Mesendoderm (in vitro differentiated cells): ENCODE measurements at regions not wholly inside any gene's neighbourhood (a gene's known extent, or its start where the extent isn't known, plus 50 kb on each side); places are given as distances from the start of the nearest gene placed in this dataset.
"Not testable (repeated sequence)": the region's sequence is repeated elsewhere in the genome, so short reads cannot be mapped to it uniquely, and the experiment has no call there.

Source experiments
- DNase-seq: peaks from one replicate; pipeline ENCODE4 v3.0.0; 2013
- H2AK5ac ChIP-seq: 2 replicates; pipeline ENCODE4 v1.6.1; 2013; ENCODE audit warnings: low read length, inconsistent platforms
- H2BK120ac ChIP-seq: 2 replicates; pipeline ENCODE4 v1.6.1; 2013; ENCODE audit warnings: low read depth, mild to moderate bottlenecking, low read length, moderate library complexity, mixed read lengths
- H2BK15ac ChIP-seq: replicated peaks from 2 replicates; pipeline ENCODE4 v1.6.1; 2013; ENCODE audit warnings: low read depth, mild to moderate bottlenecking, moderate library complexity
- H2BK5ac ChIP-seq: 2 replicates; pipeline ENCODE4 v1.6.1; 2013; ENCODE audit warnings: low read length, inconsistent platforms
- H3K18ac ChIP-seq: 2 replicates; pipeline ENCODE4 v1.6.1; 2013; ENCODE audit warnings: mild to moderate bottlenecking, low read length, mixed read lengths
- H3K23ac ChIP-seq: one replicate; pipeline ENCODE4 v1.6.1; 2013; ENCODE audit warnings: low read length
- H3K27ac ChIP-seq: 2 replicates; pipeline ENCODE4 v1.5.1; 2013; ENCODE audit warnings: low read depth, mild to moderate bottlenecking, inconsistent platforms, low read length, moderate library complexity
- H3K27me3 ChIP-seq: 2 replicates; pipeline ENCODE4 v1.6.1; 2013; ENCODE audit warnings: low read length, control low read depth, mild to moderate bottlenecking, inconsistent platforms; ENCODE audit not compliant: insufficient read depth, poor library complexity
- H3K36me3 ChIP-seq: 2 replicates; pipeline ENCODE4 v1.6.1; 2013; ENCODE audit warnings: low read length, inconsistent platforms; ENCODE audit not compliant: control insufficient read depth, insufficient read depth
- H3K4ac ChIP-seq: one replicate; pipeline ENCODE4 v1.6.1; 2013; ENCODE audit warnings: low read depth, mild to moderate bottlenecking, low read length, moderate library complexity
- H3K4me1 ChIP-seq: 2 replicates; pipeline ENCODE4 v1.6.1; 2013; ENCODE audit warnings: low read depth, low read length, inconsistent platforms; ENCODE audit not compliant: control insufficient read depth
- H3K4me2 ChIP-seq: 2 replicates; pipeline ENCODE4 v1.6.1; 2013; ENCODE audit warnings: low read length
- H3K4me3 ChIP-seq: 2 replicates; pipeline ENCODE4 v1.5.1; 2013; ENCODE audit warnings: mild to moderate bottlenecking, low read length
- H3K56ac ChIP-seq: one replicate; pipeline ENCODE4 v1.6.1; 2013; ENCODE audit warnings: low read length
- H3K79me1 ChIP-seq: 2 replicates; pipeline ENCODE4 v1.6.1; 2013; ENCODE audit warnings: low read length, inconsistent platforms
- H3K79me2 ChIP-seq: 2 replicates; pipeline ENCODE4 v1.6.1; 2013; ENCODE audit warnings: mild to moderate bottlenecking, low read length; ENCODE audit not compliant: control insufficient read depth, insufficient read depth
- H3K9ac ChIP-seq: 2 replicates; pipeline ENCODE4 v1.6.1; 2013; ENCODE audit warnings: low read length, inconsistent platforms
- H4K5ac ChIP-seq: one replicate; pipeline ENCODE4 v1.6.1; 2013; ENCODE audit warnings: low read length
- H4K8ac ChIP-seq: one replicate; pipeline ENCODE4 v1.6.1; 2013; ENCODE audit warnings: low read depth, mild to moderate bottlenecking, control low read depth, low read length, moderate library complexity
- WGBS: extraction: QIAGEN DNeasy Blood & Tissue Kit; methylation state at CpG from one replicate; pipeline ENCODE4 v1.1.7; 2013; ENCODE audit warnings: low lambda C conversion rate, missing lambda C conversion rate; ENCODE audit not compliant: insufficient coverage; ENCODE audit errors: extremely low coverage; 5-methylcytosine and 5-hydroxymethylcytosine counted together

GRCh38 chr15:69760890-69761568 lies 308.4 kb downstream of the RPLP1 start:
- Histone ChIP-seq H3K27ac (no peak overlapping the region), H3K79me1 (no peaks in the 10 kb centered on the region), H3K79me2 (no peaks in the 10 kb centered on the region), H2BK5ac (no peak overlapping the region), H2BK120ac (no peak overlapping the region), H2BK15ac (no peak overlapping the region), H3K4me1 (no peaks in the 10 kb centered on the region), H3K27me3 (no peaks in the 10 kb centered on the region), H3K4ac (no peak overlapping the region), H3K18ac (no peak overlapping the region), H3K56ac (no peak overlapping the region), H4K8ac (no peak overlapping the region), H3K9ac (no peak overlapping the region), H3K4me2 (no peak overlapping the region), H3K4me3 (no peak overlapping the region), H3K23ac (no peak overlapping the region), H4K5ac (no peak overlapping the region), H3K36me3 (no peaks in the 10 kb centered on the region), H2AK5ac (no peak overlapping the region)
- WGBS, result no CpG with 5 or more reads among the region's 7 CpGs
- no peak for DNase-seq

- Histone ChIP-seq H3K36me3 (no peaks in the 10 kb centered on the region), H3K4me1 (no peaks in the 10 kb centered on the region), H3K18ac (no peak overlapping the region), H3K79me2 (no peaks in the 10 kb centered on the region), H3K79me1 (no peaks in the 10 kb centered on the region), H4K8ac (no peak overlapping the region), H3K23ac (no peak overlapping the region), H3K27ac (no peak overlapping the region), H2AK5ac (no peak overlapping the region), H3K9ac (no peak overlapping the region), H3K4me2 (no peak overlapping the region), H3K56ac (no peak overlapping the region), H2BK5ac (no peak overlapping the region), H3K4ac (no peak overlapping the region), H2BK120ac (no peak overlapping the region), H4K5ac (no peak overlapping the region), H3K27me3 (no peaks in the 10 kb centered on the region), H2BK15ac (no peak overlapping the region), H3K4me3 (no peak overlapping the region)
- peak; percentile 82 for DNase-seq
- WGBS, result no CpG with 5 or more reads among the region's 6 CpGs
Observed at GRCh38 chr15:69762373-69763148, 309.9 kb downstream of the RPLP1 start.

DNA sequence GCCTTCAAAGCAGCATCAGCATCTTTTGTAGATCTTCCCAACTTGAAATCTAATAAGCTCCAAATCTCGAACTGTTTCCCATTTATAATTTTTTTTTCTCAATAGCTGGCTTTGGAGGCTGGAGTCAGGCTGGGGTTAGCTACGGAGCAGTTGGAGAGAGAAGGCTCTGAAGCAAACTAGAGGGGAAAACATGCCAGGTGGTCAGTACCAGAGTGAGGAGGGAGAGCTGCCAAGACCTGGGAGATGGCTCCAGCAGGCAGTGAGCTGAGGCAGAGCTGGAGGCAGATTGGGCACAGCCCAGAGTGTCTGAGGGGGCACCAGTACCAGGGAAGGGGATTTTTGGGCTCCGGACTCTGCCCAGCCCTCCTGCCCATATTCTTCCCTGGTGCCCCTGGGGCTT lies 311.2 kb downstream of the RPLP1 start:
- no peak overlapping the region for H2AK5ac ChIP-seq
- no CpG with 5 or more reads among the region's 3 CpGs for WGBS
- H2BK15ac ChIP-seq, result no peak overlapping the region
- no peak overlapping the region for H3K27ac ChIP-seq
- H3K9ac ChIP-seq, result no peak overlapping the region
- no peak overlapping the region for H2BK5ac ChIP-seq
- H4K8ac ChIP-seq, result no peak overlapping the region
- H3K79me2 ChIP-seq, result no peaks in the 10 kb centered on the region
- H3K36me3 ChIP-seq, result no peaks in the 10 kb centered on the region
- no peak overlapping the region for H3K56ac ChIP-seq
- H4K5ac ChIP-seq, result no peak overlapping the region
- H3K4ac ChIP-seq, result no peak overlapping the region
- no peak overlapping the region for H3K18ac ChIP-seq
- H3K4me2 ChIP-seq, result no peak overlapping the region
- no peak overlapping the region for H3K23ac ChIP-seq
- DNase-seq, result no peak
- no peaks in the 10 kb centered on the region for H3K4me1 ChIP-seq
- H3K27me3 ChIP-seq, result no peaks in the 10 kb centered on the region
- H2BK120ac ChIP-seq, result no peak overlapping the region
- no peaks in the 10 kb centered on the region for H3K79me1 ChIP-seq
- no peak overlapping the region for H3K4me3 ChIP-seq

GRCh38 chr15:69766156-69766555 lies 313.5 kb downstream of the RPLP1 start:
- no peaks in the 10 kb centered on the region for H3K27me3 ChIP-seq
- H3K9ac ChIP-seq, result no peak overlapping the region
- no peak overlapping the region for H4K8ac ChIP-seq
- no peak overlapping the region for H3K4me2 ChIP-seq
- no peaks in the 10 kb centered on the region for H3K79me1 ChIP-seq
- H2AK5ac ChIP-seq, result no peak overlapping the region
- H2BK15ac ChIP-seq, result no peak overlapping the region
- H3K18ac ChIP-seq, result no peak overlapping the region
- no peak overlapping the region for H4K5ac ChIP-seq
- DNase-seq, result no peak
- H3K4ac ChIP-seq, result no peak overlapping the region
- H3K27ac ChIP-seq, result no peak overlapping the region
- no peak overlapping the region for H2BK120ac ChIP-seq
- H3K4me1 ChIP-seq, result no peaks in the 10 kb centered on the region
- H3K56ac ChIP-seq, result no peak overlapping the region
- H2BK5ac ChIP-seq, result no peak overlapping the region
- H3K79me2 ChIP-seq, result no peaks in the 10 kb centered on the region
- H3K36me3 ChIP-seq, result no peaks in the 10 kb centered on the region
- H3K4me3 ChIP-seq, result no peak overlapping the region
- H3K23ac ChIP-seq, result no peak overlapping the region

- H3K27me3 ChIP-seq, result no peaks in the 10 kb centered on the region
- H3K79me1 ChIP-seq, result no peaks in the 10 kb centered on the region
- no peak overlapping the region for H4K8ac ChIP-seq
- WGBS, result no CpG with 5 or more reads among the region's 4 CpGs
- no peak overlapping the region for H3K4ac ChIP-seq
- no peaks in the 10 kb centered on the region for H3K4me1 ChIP-seq
- H3K23ac ChIP-seq, result no peak overlapping the region
- no peak overlapping the region for H3K27ac ChIP-seq
- no peak overlapping the region for H3K18ac ChIP-seq
- H2BK15ac ChIP-seq, result no peak overlapping the region
- H3K4me3 ChIP-seq, result no peak overlapping the region
- H3K9ac ChIP-seq, result no peak overlapping the region
- H2BK5ac ChIP-seq, result no peak overlapping the region
- H3K56ac ChIP-seq, result no peak overlapping the region
- no peaks in the 10 kb centered on the region for H3K79me2 ChIP-seq
- H2BK120ac ChIP-seq, result no peak overlapping the region
- H4K5ac ChIP-seq, result no peak overlapping the region
- no peaks in the 10 kb centered on the region for H3K36me3 ChIP-seq
- H3K4me2 ChIP-seq, result no peak overlapping the region
- no peak overlapping the region for H2AK5ac ChIP-seq
- no peak for DNase-seq
Observed at GRCh38 chr15:69767191-69767590, 314.6 kb downstream of the RPLP1 start.

GRCh38 chr15:69769336-69769735 lies 316.7 kb downstream of the RPLP1 start:
- not testable (repeated sequence) for H3K27me3 ChIP-seq, H3K27ac ChIP-seq, H4K5ac ChIP-seq, H3K4ac ChIP-seq, H3K36me3 ChIP-seq, H3K4me3 ChIP-seq, H2AK5ac ChIP-seq, H3K79me1 ChIP-seq, H3K4me2 ChIP-seq, H3K4me1 ChIP-seq, H4K8ac ChIP-seq, H2BK120ac ChIP-seq, H2BK5ac ChIP-seq, H2BK15ac ChIP-seq, H3K56ac ChIP-seq, H3K79me2 ChIP-seq, H3K9ac ChIP-seq, H3K18ac ChIP-seq, H3K23ac ChIP-seq
- peak; percentile 64 for DNase-seq
- no CpG with 5 or more reads among the region's 6 CpGs for WGBS
